Renal cortical epithelial cell (primary cell): ENCODE measurements at regions not wholly inside any gene's neighbourhood (a gene's known extent, or its start where the extent isn't known, plus 50 kb on each side); places are given as distances from the start of the nearest gene placed in this dataset.
"Not testable (repeated sequence)": the region's sequence is repeated elsewhere in the genome, so short reads cannot be mapped to it uniquely, and the experiment has no call there.

ENCODE experiments used
- DNase-seq: peaks from one replicate; pipeline ENCODE4 v3.0.0-alpha.2; 2011; ENCODE audit warnings: low read depth

DNA sequence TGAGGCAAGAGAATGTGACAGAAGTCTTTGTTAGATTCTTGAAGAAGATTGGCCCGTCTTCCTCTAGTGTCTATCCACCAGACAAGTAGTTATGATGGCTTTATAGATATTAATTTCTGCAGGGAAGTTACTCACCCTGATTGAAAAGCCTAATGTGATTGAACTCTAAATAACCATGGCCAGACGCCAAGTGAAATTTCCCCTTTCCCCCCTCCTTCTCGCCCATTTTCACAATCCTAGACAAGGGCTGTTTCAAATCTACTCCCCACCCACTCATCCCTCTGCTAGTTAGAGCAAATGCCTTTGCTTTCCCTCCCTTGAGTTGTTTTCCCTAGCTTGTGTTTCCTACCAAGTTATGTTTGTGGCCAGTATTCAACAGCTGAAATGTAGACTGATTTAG lies 182.5 kb downstream of the TMEM167A start:
- peak; percentile 68 for DNase-seq

DNA sequence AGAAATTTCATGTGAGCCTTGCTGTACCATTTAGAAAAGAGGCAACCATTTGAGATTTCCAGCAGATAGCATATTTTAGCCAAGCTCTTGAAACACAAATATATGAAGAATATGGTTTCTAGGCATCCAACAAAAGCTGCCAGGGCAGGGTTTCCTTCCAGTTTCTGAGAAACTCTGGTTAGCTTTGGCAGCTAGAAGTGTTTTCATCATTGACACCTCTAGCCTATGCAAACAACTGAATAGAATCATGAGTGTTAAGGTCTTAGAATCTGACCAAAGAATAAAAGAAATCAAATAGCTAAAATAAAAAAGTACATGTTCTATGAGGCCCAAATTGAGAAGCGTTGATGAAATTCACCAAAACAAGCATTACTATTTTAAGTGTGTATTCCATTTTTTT lies 188.1 kb downstream of the TMEM167A start:
- DNase-seq, result no peak

DNA sequence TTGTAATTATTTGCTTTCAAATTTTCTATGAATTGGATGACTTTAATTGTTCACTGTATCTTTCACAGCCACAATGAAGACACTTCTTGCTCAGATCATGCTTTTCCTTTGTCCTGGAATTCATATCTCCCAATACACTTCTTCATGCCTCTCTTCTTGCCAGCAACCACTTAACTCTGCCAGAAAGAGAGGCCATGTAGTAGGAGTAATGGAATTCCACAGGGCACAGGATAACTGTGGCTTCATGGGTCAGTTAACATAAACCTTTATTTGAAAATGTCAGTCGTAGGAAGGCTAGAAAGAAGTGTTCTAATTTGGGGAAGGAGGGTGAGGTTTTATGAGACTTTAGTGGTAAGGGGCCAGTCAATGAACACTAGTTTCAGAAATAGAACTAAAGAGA lies 190.3 kb downstream of the TMEM167A start:
- peak; percentile 89 for DNase-seq

DNA sequence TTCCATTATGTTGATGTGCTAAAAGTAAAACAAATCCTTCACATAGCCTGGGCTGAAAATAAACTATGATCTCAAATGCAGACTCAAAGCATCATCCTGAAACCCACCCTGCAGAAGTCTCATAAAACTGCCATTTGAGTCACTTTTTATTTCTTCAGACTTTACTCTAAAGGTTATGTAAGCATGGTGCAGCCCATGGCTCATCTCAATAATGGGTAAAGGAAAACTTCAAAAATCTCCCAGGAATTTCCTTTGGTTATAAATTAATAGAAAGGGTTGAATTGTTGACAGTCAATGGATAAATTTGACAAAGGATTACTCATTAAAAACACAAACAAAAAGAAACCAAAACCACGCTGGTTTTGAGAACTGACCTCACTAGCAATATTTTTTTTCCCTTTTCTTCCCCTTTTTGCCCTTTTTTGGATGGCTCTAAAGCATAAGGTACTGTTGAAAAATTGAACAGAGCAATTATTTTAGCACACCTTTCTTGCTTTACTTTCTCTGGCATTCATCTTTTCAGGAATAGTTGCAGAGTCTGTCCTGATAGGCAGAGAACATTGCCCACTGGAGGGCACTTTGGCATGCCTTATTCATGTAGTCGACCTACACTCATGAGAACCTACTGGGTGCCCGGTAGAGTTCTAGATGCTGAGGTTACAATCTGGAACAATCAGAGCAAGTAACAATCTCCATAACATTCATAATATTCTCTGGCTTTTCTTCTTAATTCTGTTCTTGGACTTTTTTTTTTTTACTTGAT lies 191.4 kb downstream of the TMEM167A start:
- DNase-seq, result peak; percentile 95

DNA sequence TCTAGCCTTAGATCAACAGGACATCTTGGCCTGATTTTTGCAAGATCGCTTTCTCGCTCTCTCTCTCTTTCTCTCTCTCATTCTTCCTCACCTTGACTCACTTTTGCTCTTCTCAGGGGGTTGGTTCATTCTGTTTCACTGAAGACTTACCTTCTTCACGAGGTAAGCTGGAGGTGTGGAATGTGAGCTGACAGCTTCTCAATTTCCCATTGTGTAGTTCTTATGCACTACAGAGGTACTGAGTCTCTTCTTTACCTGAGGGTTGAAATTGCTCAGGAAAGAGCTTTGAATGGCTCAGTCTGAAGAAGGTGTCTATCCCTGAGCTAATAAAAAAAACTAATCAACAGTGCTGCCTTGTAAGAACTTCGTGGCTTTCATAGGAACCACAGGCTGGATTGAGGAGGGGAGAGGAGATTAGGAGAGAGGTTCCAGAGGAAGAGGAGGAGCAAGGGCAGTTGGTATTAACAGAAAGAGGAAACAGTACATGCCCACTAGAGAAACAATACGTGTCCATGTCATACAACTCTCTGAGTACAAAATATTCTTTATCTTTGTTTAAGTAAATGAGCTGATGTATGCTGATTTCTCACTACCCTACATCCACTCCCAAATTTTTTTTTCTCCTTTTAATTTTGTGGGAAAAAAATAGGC lies 192.2 kb downstream of the TMEM167A start:
- DNase-seq, result peak; percentile 9

DNA sequence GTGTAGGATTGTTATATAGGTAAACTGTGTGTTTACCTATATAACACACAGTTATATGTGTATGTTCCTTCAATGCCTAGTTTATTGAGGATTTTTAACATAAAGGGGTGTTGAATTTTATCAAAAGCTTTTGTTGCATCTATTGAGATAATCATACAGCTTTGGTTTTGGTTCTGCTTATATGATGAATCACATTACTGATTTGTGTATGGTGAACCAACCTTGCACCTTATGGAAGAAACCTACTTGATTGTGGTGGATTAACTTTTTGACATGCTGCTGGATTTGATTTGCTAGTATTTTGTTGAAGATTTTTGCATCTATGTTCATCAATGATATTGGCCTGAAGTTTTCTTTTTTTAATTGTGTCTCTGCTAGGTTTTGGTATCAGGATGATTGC lies 194.9 kb downstream of the TMEM167A start:
- DNase-seq, result no peak

DNA sequence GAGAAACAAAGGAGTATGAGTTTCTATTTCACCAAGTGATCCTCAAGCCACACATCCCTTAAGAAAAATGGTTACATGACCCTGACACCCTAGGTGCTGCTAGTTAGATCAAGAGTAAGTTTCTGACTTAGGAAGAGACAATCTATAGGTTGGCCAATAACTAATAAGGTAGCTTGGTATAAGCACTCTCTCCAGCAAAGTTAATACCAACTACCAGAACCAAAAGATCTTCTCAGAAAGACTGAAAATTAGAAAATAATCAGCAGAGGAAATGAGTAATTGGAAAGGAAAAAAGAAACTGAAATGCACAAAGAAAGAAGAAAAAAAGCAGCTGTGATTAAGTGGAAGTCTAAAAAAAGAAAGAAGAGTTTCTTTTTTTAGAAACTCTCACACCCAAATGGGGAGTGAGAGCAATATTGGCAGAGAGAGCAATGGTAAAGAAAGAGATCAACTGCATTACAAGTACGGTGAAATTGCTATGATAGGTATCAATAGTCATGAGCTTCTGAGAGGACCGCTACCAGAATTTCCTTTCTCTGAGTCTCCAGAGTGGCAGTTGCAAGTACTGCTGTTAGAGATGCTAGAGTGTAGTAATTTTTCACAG lies 195.5 kb downstream of the TMEM167A start:
- no peak for DNase-seq

DNA sequence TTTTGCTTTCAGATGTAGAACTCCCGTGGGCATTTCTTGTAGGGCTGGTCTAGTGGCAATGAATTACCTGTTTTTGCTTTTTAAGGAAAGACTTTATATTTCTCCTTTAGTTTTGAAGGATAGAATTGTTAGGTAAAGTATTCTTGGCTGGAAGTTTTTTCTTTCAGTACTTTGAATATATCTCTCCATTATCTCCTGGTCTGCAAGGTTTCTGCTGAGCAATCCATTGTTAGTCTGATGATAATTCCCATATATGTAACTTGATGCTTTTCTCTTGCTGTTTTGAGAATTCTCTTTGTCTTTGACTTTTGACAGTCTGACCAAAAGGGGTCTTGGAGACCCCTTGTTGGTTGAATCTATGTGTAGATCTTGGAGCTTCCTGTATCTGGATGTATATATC lies 198.1 kb downstream of the TMEM167A start:
- no peak for DNase-seq

DNA sequence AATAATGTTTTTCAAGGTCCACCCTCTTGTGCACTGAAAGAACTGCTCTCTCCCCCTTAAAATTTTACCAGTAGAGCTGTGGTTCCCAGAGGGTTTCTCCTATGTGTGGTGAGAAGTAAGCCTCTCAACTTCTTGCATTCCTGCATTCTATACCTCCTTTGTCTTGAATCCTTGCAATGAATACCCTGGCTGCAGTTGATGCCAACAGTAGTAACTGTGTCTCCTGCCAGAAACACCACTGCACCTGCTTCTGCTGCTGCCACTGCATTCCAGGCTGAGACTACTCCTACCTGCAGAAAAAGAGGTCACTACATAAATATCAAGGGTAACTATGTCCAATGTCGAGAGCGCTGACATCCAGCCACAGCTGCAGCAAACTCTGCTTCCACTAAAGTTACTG lies 203.7 kb downstream of the TMEM167A start:
- DNase-seq, result no peak

DNA sequence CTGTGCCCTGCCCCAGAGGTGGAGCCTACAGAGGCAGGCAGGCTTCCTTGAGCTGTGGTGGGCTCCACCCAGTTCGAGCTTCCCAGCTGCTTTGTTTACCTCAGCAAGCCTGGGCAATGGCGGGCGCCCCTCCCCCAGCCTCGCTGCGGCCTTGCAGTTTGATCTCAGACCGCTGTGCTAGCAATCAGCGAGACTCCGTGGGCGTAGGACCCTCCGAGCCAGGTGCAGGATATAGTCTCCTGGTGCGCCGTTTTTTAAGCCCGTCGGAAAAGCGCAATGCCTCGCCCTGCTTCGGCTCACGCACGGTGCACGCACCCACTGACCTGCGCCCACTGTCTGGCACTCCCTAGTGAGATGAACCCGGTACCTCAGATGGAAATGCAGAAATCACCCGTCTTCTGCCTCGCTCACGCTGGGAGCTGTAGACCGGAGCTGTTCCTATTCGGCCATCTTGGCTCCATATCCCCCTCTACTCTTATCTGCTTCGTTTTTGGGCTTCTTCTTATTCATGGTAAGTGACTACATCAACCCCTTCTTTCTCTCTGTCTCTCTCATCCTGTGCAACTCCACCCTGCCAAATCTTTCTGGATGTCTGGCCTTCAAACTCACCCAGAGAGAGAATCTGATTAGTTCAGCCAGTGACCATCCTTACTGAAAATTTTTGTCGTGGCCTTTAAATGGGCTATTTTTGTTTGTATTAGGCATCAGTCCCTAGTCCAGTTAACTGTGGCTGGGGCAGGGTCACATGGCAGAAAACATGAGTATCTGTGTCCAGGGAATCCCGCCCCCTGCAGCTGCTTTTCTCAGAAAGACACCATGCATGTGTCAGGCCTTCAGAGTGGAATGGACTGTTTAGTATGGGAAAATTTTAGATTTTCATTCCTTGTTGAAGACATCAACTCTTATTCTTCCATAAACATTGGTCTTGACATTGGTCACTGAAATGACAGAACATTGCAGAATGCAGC lies 204.6 kb downstream of the TMEM167A start:
- DNase-seq, result not testable (repeated sequence)

DNA sequence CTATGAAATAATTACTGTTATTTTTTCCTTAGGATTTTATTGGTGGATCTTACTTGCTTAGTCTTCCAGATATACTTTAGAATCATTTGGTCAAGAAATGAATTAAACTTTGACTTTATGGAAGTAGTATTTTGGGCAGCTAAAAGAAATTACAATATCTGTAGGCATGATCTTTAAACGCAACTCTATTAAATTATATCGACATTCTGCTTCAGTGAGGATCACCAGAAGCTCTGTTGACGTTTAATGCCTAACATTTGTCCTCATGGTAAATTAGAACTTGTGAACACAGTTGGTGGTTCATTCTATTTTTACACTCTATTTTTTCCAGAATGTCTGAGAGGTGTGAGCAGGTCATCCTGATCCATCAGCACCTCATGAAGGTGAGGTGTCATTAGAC lies 211.6 kb downstream of the TMEM167A start:
- DNase-seq, result no peak

DNA sequence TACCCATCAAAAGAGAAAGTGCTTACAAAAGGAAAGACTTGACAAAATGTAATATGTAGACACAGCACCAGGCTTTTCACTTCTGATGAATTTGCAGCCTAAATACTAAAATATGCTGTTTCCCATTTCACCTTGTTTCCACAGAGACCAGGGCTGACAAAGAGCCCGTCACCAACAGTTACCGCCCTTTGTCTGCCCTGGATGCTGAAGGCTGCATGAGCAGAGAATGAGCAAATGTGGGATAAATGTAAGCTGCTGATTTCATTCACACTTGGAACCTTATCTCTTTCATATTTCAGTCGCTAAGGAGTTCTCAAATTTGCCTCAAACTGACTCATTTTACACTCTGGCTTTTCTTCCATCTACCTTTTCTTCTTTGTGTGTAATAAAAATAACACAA lies 213.9 kb downstream of the TMEM167A start:
- no peak for DNase-seq

DNA sequence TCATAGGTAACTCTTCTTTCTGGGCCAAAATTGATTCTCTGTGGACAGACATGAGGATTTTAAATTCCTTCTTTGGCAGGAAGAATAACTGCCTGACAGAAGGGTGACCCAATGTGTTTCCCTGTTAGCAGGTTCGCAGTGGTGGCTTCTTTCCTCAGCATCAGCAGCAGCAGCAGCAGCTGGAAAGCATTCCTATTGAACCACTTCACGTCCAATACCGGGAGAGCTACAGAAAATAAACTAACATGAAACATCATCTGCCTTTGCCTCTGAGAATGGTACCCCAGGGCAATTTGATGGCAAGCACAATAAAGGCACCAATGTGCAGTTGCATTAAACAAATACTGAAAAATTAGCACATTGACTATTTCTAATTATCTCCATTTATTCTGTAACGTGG lies 214.5 kb downstream of the TMEM167A start:
- no peak for DNase-seq

DNA sequence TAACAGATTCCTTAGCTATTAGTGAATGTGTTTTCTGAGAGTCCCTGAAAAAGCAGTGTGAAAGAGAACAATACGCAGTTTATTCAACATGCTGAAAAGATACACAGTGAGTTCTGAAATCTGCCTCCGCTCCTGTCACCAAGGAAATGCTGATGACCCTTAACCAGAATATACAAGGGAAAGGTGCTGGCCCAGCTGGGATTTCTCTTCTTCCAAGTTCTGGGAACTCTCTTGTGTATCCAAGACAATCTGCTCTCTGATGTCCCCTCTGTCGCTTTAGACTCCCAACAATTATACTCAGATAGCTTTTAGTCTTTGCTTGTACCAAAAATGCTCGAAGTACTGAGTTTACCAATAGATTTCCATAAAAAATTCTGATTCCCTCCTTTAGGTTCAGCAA lies 214.9 kb downstream of the TMEM167A start:
- no peak for DNase-seq

DNA sequence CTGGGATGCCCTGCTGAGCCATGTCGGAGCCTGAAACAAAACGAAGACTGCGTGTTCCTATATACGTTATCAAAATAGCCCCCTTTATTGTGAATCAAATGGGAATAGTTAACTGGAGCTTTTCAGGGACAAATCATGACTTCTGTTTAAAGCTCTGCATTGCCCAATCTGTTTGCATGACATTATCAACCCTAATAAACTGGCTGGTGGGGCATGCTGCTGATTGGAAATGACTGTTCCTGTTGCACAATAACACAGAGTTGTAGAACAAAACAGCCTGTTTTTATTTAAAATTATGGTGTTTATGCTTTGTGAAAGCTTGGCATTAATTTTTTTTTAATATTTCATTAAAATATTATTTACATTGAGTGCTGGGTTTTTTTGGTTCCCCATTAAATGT lies 215.5 kb downstream of the TMEM167A start:
- peak; percentile 76 for DNase-seq

DNA sequence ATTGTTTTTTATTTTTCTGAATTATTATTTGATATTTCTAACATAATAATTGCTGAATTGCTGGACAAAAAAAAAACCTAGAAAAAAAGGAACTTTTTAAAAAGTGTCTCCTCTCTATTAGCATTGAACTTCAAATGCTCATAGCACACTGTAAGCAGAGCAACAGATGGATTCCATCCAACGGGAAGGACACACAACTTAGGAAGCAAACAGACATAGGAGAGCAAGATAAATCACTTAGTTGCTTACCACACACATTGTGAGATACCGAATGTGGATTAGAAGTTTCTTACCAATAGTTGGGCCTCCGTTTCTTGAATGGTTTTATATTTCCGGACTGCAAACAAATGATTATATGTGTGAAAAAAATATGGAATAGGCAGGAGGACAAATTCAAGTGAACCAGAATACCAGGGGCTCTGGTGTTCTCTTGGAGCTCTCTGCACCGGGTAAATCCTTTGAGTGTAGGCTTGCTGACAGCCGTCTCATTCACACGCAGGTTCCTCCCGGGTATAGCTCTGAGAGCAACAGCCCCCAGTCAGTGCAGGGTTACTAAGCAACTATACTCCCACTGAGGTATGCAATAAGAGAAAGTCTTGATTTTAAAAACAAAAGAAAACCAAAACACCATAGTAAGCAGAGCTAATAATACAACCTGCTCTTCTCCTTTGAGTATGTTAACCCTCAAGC lies 217.6 kb downstream of the TMEM167A start:
- no peak for DNase-seq

DNA sequence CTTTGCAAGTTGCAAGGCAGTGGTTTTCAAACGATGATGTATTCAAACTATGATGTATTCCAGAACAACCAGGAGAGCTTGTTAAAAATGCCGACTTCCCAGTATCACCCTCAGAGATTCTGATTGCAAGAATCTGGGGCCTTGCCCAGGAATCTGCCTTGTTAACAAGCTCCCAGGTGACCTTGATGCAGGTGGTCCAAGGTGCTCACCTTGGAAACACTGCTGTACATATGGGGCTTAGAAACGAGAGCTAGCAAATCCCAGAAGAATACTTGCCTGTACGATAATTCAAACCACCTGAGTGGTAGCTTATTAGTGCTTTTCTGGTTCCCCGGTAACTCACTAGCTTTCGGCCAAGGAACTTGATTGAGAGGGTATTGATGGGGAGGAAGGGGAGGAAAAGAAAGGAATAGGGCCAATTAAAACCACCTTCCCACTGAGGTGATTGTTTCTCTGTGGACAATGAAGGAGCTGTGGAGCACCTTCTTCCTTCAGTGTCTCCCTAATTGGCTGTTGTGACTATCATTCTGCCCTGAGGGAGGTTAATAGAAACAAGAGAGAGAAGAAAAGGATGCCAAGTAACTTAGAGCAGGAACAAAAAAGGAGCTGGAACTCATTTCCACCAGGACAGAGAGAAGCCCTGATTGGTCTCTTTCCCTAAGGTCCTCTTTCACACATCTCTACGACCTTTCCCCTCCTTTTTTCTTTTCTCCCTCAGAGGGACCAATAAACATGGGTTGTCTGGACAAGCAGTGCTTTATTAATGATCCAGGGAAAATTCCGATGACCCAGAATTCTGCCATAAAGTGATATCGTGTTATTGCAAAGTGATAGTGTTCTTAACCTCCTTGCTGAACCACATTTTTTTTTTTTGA lies 218.8 kb downstream of the TMEM167A start:
- DNase-seq, result no peak

DNA sequence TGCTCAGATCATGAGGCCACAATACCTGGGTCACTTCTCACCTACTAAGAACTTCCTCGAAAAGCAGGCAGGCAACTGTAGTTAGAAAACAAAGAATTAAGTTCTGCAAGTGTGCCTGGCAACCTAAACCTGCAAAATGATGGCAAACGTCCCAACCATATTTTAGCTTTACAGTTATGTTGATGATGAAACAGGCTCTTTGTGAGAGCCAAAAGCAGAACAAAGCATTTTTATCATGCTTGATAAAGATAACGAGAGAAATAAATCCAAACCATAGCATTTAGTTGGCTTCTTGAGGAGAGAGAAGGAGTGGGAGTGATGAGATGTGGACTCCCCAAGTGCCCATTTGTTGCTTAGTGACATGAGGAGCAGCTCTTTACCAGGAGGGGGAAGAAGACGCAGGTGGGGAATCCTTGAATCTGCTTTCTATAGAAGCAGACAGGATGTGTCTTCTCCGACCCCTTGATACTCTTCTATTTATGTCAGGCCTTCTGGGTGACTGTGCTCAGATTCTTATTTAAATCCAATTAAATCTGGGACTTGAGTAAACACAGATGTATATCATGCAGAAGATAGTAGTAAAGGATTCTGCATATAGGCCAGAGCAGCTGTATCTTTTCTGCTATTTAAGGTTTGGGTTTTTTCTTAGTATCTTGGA lies 221.2 kb downstream of the TMEM167A start:
- DNase-seq, result no peak

DNA sequence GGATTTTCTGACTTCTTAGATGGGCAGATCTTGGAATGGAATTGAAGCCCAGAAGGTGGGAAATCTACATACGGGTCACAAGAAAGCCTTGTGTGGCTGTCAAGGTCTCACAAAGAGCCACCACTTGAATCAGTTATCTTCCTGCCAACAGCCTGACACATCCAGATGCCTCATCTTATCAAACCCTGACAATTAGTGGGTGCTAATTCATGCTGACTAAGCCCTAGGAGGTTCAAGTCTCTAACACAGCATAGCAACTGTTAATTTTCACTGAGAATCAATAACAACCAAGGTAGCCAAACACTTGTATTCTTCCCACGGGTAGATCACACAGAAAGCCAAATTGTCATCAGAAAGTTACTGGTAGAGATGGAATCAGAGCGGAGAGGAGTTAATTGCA lies 222.2 kb downstream of the TMEM167A start:
- no peak for DNase-seq

DNA sequence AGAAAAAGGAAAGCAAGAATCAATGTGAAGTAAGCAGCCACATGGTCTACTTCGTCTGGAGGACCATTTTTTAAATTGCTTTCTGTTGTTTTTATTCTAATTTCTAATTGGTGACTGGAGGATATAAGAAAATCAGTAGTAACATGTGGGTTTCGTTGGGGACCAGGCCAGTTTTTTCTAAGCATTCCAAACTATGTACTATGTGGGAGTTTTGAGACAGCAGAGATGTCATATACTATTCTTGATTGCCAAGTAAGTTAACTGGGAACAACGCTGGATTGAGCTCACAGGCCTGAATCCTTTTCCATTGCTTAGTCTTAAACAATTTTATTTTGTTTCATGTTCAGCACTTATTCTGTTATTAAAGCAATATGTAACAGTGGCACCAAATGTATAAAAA lies 225.7 kb downstream of the TMEM167A start:
- DNase-seq, result no peak
